ENCODE measurements at regions not wholly inside any gene's neighbourhood (a gene's known extent, or its start where the extent isn't known, plus 50 kb on each side); places are given as distances from the start of the nearest gene placed in this dataset.

- H3K4me1 ChIP-seq (ENCODE audit: insufficient read depth), result peaks cover 7% of the 10 kb centered on the region; the same call in 1 of the 2 replicates
- H2AFZ ChIP-seq, result no peak overlapping the region
- in situ Hi-C loops (cut with MboI), result no loop called here
- H3K27ac ChIP-seq, result no peak overlapping the region
- H3K4me3 ChIP-seq, result no peak overlapping the region
- TF ChIP-seq EZH2phosphoT487 (IDR thresholded peaks at IDR 0.05; ENCODE audit: insufficient read depth, low read depth), result no peak
- no peak for TF ChIP-seq EZH2 (IDR thresholded peaks at IDR 0.05; ENCODE audit: insufficient read depth, poor library complexity, severe bottlenecking)
- H3K9me3 ChIP-seq (ENCODE audit: low read depth), result no peaks in the 10 kb centered on the region
- no peaks in the 10 kb centered on the region for H3K27me3 ChIP-seq (replicated peaks; ENCODE audit: insufficient read depth)
- no peaks in the 10 kb centered on the region for H3K36me3 ChIP-seq (ENCODE audit: low read depth)
- H3F3A ChIP-seq (ENCODE audit: insufficient read depth), result peaks cover 7% of the 10 kb centered on the region
- H3K79me2 ChIP-seq (ENCODE audit: insufficient read depth), result no peaks in the 10 kb centered on the region
- 70 to 71% methylated on average over 9 of the region's 9 CpGs for WGBS, 2 experiments (ENCODE audit: low coverage in 1 of 2, low lambda C conversion rate in 2 of 2, missing lambda C conversion rate in 2 of 2)
- DNase-seq, result no peak
- H3K9me2 ChIP-seq (ENCODE audit: insufficient read depth), result no peaks in the 10 kb centered on the region
- H3K9ac ChIP-seq, result no peak overlapping the region
- H3K4me2 ChIP-seq (ENCODE audit: unreplicated experiment), result no peak overlapping the region
- H4K20me1 ChIP-seq (ENCODE audit: insufficient read depth), result no peaks in the 10 kb centered on the region
Observed at GRCh38 chr7:101686030-101686429, 56.9 kb upstream of the MYL10 start.

- Histone ChIP-seq H3K36me3 (ENCODE audit: low read depth) (no peaks in the 10 kb centered on the region), H3K27ac (no peak overlapping the region), H3K4me2 (ENCODE audit: unreplicated experiment) (no peak overlapping the region), H4K20me1 (ENCODE audit: insufficient read depth) (no peaks in the 10 kb centered on the region), H3F3A (ENCODE audit: insufficient read depth) (no peaks in the 10 kb centered on the region), H2AFZ (no peak overlapping the region), H3K79me2 (ENCODE audit: insufficient read depth) (no peaks in the 10 kb centered on the region), H3K27me3 (replicated peaks; ENCODE audit: insufficient read depth) (no peaks in the 10 kb centered on the region), H3K9me2 (ENCODE audit: insufficient read depth) (no peaks in the 10 kb centered on the region), H3K9ac (no peak overlapping the region), H3K4me3 (no peak overlapping the region), H3K9me3 (ENCODE audit: low read depth) (no peaks in the 10 kb centered on the region), H3K4me1 (ENCODE audit: insufficient read depth) (no peaks in the 10 kb centered on the region)
- TF ChIP-seq EZH2 (IDR thresholded peaks at IDR 0.05; ENCODE audit: insufficient read depth, poor library complexity, severe bottlenecking) (no peak), EZH2phosphoT487 (IDR thresholded peaks at IDR 0.05; ENCODE audit: insufficient read depth, low read depth) (no peak)
- no peak for DNase-seq
- WGBS, 2 experiments (ENCODE audit: low coverage in 1 of 2, low lambda C conversion rate in 2 of 2, missing lambda C conversion rate in 2 of 2), result 39 to 43% methylated on average over 5 of the region's 5 CpGs
- in situ Hi-C loops (cut with MboI), result no loop called here
Observed at GRCh38 chr7:101687081-101687480, 58.0 kb upstream of the MYL10 start.

- H2AFZ ChIP-seq, result 0 out of 2 replicates have a peak overlapping the region, but pooled peaks have one; percentile 56
- no peaks in the 10 kb centered on the region for H3K9me3 ChIP-seq (ENCODE audit: low read depth)
- no peaks in the 10 kb centered on the region for H3K36me3 ChIP-seq (ENCODE audit: low read depth)
- in situ Hi-C loops (cut with MboI), result no loop called here
- no peaks in the 10 kb centered on the region for H3K4me1 ChIP-seq (ENCODE audit: insufficient read depth)
- DNase-seq, result no peak
- no peaks in the 10 kb centered on the region for H3K27me3 ChIP-seq (replicated peaks; ENCODE audit: insufficient read depth)
- H3K27ac ChIP-seq, result no peak overlapping the region
- no peaks in the 10 kb centered on the region for H3K9me2 ChIP-seq (ENCODE audit: insufficient read depth)
- H3F3A ChIP-seq (ENCODE audit: insufficient read depth), result no peaks in the 10 kb centered on the region
- peak overlapping the region; percentile 65 for H3K4me2 ChIP-seq (ENCODE audit: unreplicated experiment)
- H3K9ac ChIP-seq, result no peak overlapping the region
- no peaks in the 10 kb centered on the region for H3K79me2 ChIP-seq (ENCODE audit: insufficient read depth)
- H3K4me3 ChIP-seq, result peak overlapping the region; percentile 39; the same call in 1 of the 2 replicates
- no peaks in the 10 kb centered on the region for H4K20me1 ChIP-seq (ENCODE audit: insufficient read depth)
- WGBS, 2 experiments (ENCODE audit: low coverage in 1 of 2, low lambda C conversion rate in 2 of 2, missing lambda C conversion rate in 2 of 2), result 37% methylated on average over 3 of the region's 3 CpGs; no CpG with 5 or more reads in 1 of the 2 experiments
- TF ChIP-seq EZH2phosphoT487 (IDR thresholded peaks at IDR 0.05; ENCODE audit: insufficient read depth, low read depth), result no peak
- TF ChIP-seq EZH2 (IDR thresholded peaks at IDR 0.05; ENCODE audit: insufficient read depth, poor library complexity, severe bottlenecking), result no peak
Observed at GRCh38 chr7:101687791-101688182, 58.7 kb upstream of the MYL10 start.

- no peaks in the 10 kb centered on the region for H3K27me3 ChIP-seq (replicated peaks; ENCODE audit: insufficient read depth)
- no peaks in the 10 kb centered on the region for H3K9me3 ChIP-seq (ENCODE audit: low read depth)
- no peaks in the 10 kb centered on the region for H3F3A ChIP-seq (ENCODE audit: insufficient read depth)
- no peaks in the 10 kb centered on the region for H4K20me1 ChIP-seq (ENCODE audit: insufficient read depth)
- no peaks in the 10 kb centered on the region for H3K79me2 ChIP-seq (ENCODE audit: insufficient read depth)
- no peak for TF ChIP-seq EZH2phosphoT487 (IDR thresholded peaks at IDR 0.05; ENCODE audit: insufficient read depth, low read depth)
- TF ChIP-seq EZH2 (IDR thresholded peaks at IDR 0.05; ENCODE audit: insufficient read depth, poor library complexity, severe bottlenecking), result no peak
- 5 to 6% methylated on average over 30 to 33 of the region's 43 CpGs for WGBS, 2 experiments (ENCODE audit: low coverage in 1 of 2, low lambda C conversion rate in 2 of 2, missing lambda C conversion rate in 2 of 2)
- H3K4me1 ChIP-seq (ENCODE audit: insufficient read depth), result no peaks in the 10 kb centered on the region
- peak overlapping the region; percentile 39 for H3K4me3 ChIP-seq
- peak overlapping the region; percentile 65 for H3K4me2 ChIP-seq (ENCODE audit: unreplicated experiment)
- no peak overlapping the region for H3K27ac ChIP-seq
- DNase-seq, result peak; percentile 65
- H2AFZ ChIP-seq, result peak overlapping the region; percentile 56
- in situ Hi-C loops (cut with MboI), result no loop called here
- H3K9me2 ChIP-seq (ENCODE audit: insufficient read depth), result no peaks in the 10 kb centered on the region
- H3K9ac ChIP-seq, result no peak overlapping the region
- no peaks in the 10 kb centered on the region for H3K36me3 ChIP-seq (ENCODE audit: low read depth)
Observed at GRCh38 chr7:101688183-101688831, 59.2 kb upstream of the MYL10 start.
